ENCODE measurements at regions not wholly inside any gene's neighbourhood (a gene's known extent, or its start where the extent isn't known, plus 50 kb on each side); places are given as distances from the start of the nearest gene placed in this dataset.

DNA sequence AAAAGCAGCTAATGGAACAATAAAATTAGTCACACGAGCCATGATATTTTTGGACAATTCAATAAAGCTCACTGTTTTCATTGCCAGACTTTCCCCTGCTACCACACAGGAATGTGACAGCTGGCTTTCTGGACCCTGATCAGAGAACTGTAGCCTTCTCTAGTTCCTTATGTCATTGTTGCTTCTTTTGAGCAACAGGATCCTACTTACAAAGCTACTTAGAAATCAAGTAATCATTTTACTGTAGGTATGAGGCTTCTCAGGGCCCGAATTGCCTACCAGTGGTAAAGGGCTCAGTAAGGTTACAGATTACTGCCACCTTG lies 94.3 kb upstream of the AADACL2 start:
- DNase-seq (ENCODE audit: low read depth), result no peak
- TF ChIP-seq MYC (IDR thresholded peaks at IDR 0.05; ENCODE audit: low read depth, low read length) (no peak), POLR2A (IDR thresholded peaks at IDR 0.05; ENCODE audit: extremely low read depth, insufficient read length) (no peak)
- TF ChIP-seq, protein P1, sequence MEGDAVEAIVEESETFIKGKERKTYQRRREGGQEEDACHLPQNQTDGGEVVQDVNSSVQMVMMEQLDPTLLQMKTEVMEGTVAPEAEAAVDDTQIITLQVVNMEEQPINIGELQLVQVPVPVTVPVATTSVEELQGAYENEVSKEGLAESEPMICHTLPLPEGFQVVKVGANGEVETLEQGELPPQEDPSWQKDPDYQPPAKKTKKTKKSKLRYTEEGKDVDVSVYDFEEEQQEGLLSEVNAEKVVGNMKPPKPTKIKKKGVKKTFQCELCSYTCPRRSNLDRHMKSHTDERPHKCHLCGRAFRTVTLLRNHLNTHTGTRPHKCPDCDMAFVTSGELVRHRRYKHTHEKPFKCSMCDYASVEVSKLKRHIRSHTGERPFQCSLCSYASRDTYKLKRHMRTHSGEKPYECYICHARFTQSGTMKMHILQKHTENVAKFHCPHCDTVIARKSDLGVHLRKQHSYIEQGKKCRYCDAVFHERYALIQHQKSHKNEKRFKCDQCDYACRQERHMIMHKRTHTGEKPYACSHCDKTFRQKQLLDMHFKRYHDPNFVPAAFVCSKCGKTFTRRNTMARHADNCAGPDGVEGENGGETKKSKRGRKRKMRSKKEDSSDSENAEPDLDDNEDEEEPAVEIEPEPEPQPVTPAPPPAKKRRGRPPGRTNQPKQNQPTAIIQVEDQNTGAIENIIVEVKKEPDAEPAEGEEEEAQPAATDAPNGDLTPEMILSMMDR (IDR thresholded peaks at IDR 0.05; ENCODE audit: low read depth, low read length), result no peak
- TF ChIP-seq, protein P2, sequence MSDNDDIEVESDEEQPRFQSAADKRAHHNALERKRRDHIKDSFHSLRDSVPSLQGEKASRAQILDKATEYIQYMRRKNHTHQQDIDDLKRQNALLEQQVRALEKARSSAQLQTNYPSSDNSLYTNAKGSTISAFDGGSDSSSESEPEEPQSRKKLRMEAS (IDR thresholded peaks at IDR 0.05; ENCODE audit: low read depth, low read length), result no peak
- no peak overlapping the region for H3K4me3 ChIP-seq (ENCODE audit: low read depth, low read length)

DNA sequence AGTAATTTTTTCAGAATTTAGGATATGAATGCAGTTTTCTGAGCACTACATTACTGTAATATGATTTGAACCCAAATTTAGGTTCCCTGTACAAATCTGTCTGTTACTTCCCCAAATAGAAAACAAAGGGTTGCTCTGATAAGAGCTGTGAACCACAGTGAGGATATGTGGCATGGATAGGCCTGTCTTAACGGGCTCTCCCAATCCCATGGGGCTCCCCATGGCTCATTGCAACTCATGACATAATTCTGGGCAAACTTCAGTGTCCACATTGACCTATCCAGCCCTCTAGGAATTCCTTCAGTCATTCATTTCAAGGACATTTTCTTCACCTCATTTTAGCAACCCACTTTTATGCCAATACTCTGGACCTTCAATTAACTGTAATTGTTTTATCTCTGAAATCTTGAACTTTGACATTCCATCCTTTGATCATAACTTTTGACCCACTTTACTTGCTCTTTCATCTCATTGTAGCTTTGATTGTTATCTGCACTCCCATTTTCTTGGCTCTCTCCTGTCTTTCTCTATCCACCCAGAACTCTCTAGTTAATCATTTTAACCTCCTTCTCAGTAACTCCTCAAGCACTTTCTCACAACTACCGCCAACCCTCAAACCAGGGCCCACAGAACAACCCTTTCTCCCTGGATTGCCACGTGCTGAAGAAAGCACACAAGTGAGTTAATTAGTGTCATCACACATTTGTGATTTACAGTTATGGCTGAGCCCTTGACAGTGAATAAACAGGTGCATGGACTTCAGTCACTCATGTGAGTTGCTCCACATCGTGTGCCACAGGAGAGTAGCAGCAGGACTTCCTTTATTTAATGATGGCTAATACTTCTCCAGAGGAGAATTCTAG lies 94.9 kb upstream of the AADACL2 start:
- peak; percentile 42 for DNase-seq (ENCODE audit: low read depth)
- TF ChIP-seq, protein P1 (IDR thresholded peaks at IDR 0.05; ENCODE audit: low read depth, low read length), result no peak
- TF ChIP-seq, protein P2 (IDR thresholded peaks at IDR 0.05; ENCODE audit: low read depth, low read length), result no peak
- no peak for TF ChIP-seq MYC (IDR thresholded peaks at IDR 0.05; ENCODE audit: low read depth, low read length)
- TF ChIP-seq POLR2A (IDR thresholded peaks at IDR 0.05; ENCODE audit: extremely low read depth, insufficient read length), result no peak

DNA sequence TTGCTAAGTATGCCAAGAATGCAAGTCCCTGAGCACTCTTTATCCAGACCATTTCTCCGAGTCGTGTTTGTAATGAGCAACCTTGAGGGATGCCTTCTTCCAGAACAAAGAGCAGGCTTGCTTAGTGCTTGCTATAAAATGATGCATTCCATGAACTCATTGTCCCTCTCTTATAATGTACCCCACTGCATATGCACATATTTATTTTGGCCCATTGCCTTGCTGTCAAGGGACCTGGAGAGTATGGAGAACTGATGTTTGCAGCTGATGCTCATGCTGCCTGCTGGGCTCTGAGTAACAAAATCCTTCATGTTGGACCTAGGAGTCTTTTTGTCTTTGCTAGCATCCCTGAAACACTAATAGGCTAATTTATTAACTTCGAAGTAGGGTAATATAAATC lies 97.8 kb upstream of the AADACL2 start:
- no peak for TF ChIP-seq MYC (IDR thresholded peaks at IDR 0.05; ENCODE audit: low read depth, low read length)
- no peak for TF ChIP-seq POLR2A (IDR thresholded peaks at IDR 0.05; ENCODE audit: extremely low read depth, insufficient read length)
- DNase-seq (ENCODE audit: low read depth), result no peak
- H3K4me3 ChIP-seq (ENCODE audit: low read depth, low read length), result no peak overlapping the region

More for the DNA sequence above, 94.9 kb upstream of the AADACL2 start:
- no peak overlapping the region for H3K4me3 ChIP-seq (ENCODE audit: low read depth, low read length)

DNA sequence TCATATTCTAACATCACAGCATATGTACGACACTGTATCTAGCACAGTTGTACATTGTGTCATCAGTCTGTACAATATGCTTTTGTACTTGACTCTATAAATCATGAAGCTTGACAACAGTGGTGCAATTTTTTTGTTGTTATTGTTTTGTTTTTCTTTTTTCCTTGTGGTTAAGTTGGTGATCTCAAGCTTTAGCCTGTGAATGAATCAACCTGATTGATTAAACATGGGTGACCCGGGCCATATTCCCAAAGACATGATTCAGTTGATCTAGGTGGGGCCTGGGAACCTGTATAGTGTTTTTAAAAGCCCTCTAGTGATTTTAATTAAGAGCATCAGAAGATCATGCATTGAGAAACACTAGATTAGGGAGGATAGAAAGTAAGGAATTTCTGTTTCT lies 101.8 kb upstream of the AADACL2 start:
- TF ChIP-seq, protein P2 (IDR thresholded peaks at IDR 0.05; ENCODE audit: low read depth, low read length), result no peak
- TF ChIP-seq, protein P1 (IDR thresholded peaks at IDR 0.05; ENCODE audit: low read depth, low read length), result no peak
- TF ChIP-seq MYC (IDR thresholded peaks at IDR 0.05; ENCODE audit: low read depth, low read length), result no peak
- TF ChIP-seq POLR2A (IDR thresholded peaks at IDR 0.05; ENCODE audit: extremely low read depth, insufficient read length), result no peak
- no peak overlapping the region for H3K4me3 ChIP-seq (ENCODE audit: low read depth, low read length)
- no peak for DNase-seq (ENCODE audit: low read depth)

DNA sequence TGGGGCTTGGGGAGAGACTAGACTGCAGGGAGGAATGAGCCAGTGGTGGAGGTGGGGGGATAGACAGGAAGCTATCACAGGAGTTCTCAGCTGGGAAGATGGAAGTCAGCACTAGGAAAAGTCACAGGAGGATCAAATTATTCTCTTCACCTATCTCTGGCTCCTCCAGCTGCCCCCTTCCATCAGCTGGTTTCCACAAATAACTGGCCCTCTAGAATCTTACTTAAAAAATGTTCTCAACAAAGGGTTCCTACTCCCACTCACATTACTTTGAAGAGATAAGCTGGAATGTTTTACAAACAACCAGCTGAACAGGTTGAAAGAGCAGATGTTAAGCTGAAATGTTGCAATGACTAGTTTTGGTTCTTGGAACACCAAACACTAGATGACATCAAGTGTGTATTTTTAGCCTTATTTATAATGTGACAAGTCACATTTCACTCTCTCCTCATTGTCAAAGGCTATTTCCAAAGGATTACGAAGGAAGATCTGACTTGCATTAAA lies 102.7 kb upstream of the AADACL2 start:
- DNase-seq (ENCODE audit: low read depth), result no peak
- no peak overlapping the region for H3K4me3 ChIP-seq (ENCODE audit: low read depth, low read length)
- no peak for TF ChIP-seq POLR2A (IDR thresholded peaks at IDR 0.05; ENCODE audit: extremely low read depth, insufficient read length)

DNA sequence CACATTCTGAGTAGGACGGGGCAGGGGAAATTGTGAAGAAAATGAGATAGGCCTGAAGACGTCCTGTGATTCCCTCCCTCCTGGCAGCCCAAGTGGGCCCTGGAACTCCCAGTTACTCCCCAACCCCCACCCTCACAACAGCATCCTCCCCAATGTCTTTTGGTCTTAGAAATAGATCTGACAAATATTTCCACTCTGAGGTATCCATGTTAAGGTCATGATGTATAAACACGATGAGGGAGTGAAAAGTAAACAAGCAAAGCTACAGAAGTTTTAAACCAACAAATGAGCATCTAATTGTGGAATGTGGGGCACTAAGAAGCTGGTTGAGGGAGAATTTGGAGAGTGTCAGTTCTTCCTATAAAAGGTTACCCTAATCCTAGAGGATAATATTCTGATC lies 103.7 kb upstream of the AADACL2 start:
- TF ChIP-seq, protein P1 (IDR thresholded peaks at IDR 0.05; ENCODE audit: low read depth, low read length), result no peak
- TF ChIP-seq POLR2A (IDR thresholded peaks at IDR 0.05; ENCODE audit: extremely low read depth, insufficient read length), result no peak
- TF ChIP-seq, protein P2 (IDR thresholded peaks at IDR 0.05; ENCODE audit: low read depth, low read length), result no peak
- no peak for TF ChIP-seq MYC (IDR thresholded peaks at IDR 0.05; ENCODE audit: low read depth, low read length)
- DNase-seq (ENCODE audit: low read depth), result no peak
- H3K4me3 ChIP-seq (ENCODE audit: low read depth, low read length), result no peak overlapping the region

Measured in NB4 (cell line).